Muscle layer of colon (tissue), 2 donors: ENCODE measurements at regions not wholly inside any gene's neighbourhood (a gene's known extent, or its start where the extent isn't known, plus 50 kb on each side); places are given as distances from the start of the nearest gene placed in this dataset.
"Not testable (repeated sequence)": the region's sequence is repeated elsewhere in the genome, so short reads cannot be mapped to it uniquely, and the experiment has no call there.

ENCODE experiments used
- H3K27ac ChIP-seq: one replicate; pipeline ENCODE4 v1.7.0; 2013; ENCODE audit warnings: low read depth, mild to moderate bottlenecking, low read length, moderate library complexity
- H3K27me3 ChIP-seq, 2 donors: one replicate each; pipeline ENCODE4 v1.7.0; 2013; ENCODE audit warnings: low read length in 2 of 2, mild to moderate bottlenecking in 2 of 2; ENCODE audit not compliant: insufficient read depth in 2 of 2, control insufficient read depth in 1 of 2
- H3K36me3 ChIP-seq: one replicate; pipeline ENCODE4 v1.7.0; 2013; ENCODE audit warnings: mild to moderate bottlenecking, low read length; ENCODE audit not compliant: insufficient read depth
- H3K4me1 ChIP-seq: one replicate; pipeline ENCODE4 v1.7.0; 2013; ENCODE audit warnings: mild to moderate bottlenecking, low read length; ENCODE audit not compliant: insufficient read depth
- H3K4me3 ChIP-seq, 2 donors: one replicate each; pipeline ENCODE4 v1.7.0; 2013; ENCODE audit warnings: low read length in 2 of 2, low read depth in 1 of 2, mild to moderate bottlenecking in 1 of 2, moderate library complexity in 1 of 2
- H3K9ac ChIP-seq: one replicate; pipeline ENCODE4 v1.7.0; 2013; ENCODE audit warnings: low read length
- H3K9me3 ChIP-seq: one replicate; pipeline ENCODE4 v1.7.0; 2013; ENCODE audit warnings: mild to moderate bottlenecking, low read length
- donor health status: abdominal sarcoma.
- donor health status: Adenocarcinoma of cecum.

GRCh38 chr3:164377466-164377865, 700.8 kb downstream of the SI start:
- no peaks in the 10 kb centered on the region for H3K4me1 ChIP-seq
- no peaks in the 10 kb centered on the region for H3K9me3 ChIP-seq
- no peaks in the 10 kb centered on the region for H3K36me3 ChIP-seq
- H3K27ac ChIP-seq: no peak overlapping the region
- no peak overlapping the region for H3K9ac ChIP-seq
- no peak overlapping the region for H3K4me3 ChIP-seq
- no peaks in the 10 kb centered on the region for H3K27me3 ChIP-seq

GRCh38 chr3:164375995-164376394, 702.3 kb downstream of the SI start:
- no peak overlapping the region for H3K4me3 ChIP-seq
- H3K9ac ChIP-seq: no peak overlapping the region
- no peaks in the 10 kb centered on the region for H3K9me3 ChIP-seq
- H3K4me1 ChIP-seq: no peaks in the 10 kb centered on the region
- no peak overlapping the region for H3K27ac ChIP-seq
- no peaks in the 10 kb centered on the region for H3K36me3 ChIP-seq
- no peaks in the 10 kb centered on the region for H3K27me3 ChIP-seq

GRCh38 chr3:164375538-164375937, 702.8 kb downstream of the SI start:
- no peak overlapping the region for H3K4me3 ChIP-seq
- H3K27me3 ChIP-seq: no peaks in the 10 kb centered on the region
- H3K27ac ChIP-seq: no peak overlapping the region
- H3K9me3 ChIP-seq: no peaks in the 10 kb centered on the region
- H3K9ac ChIP-seq: no peak overlapping the region
- no peaks in the 10 kb centered on the region for H3K4me1 ChIP-seq
- H3K36me3 ChIP-seq: no peaks in the 10 kb centered on the region

GRCh38 chr3:164371681-164372080, 706.6 kb downstream of the SI start:
- H3K27ac ChIP-seq: no peak overlapping the region
- no peaks in the 10 kb centered on the region for H3K4me1 ChIP-seq
- no peak overlapping the region for H3K9ac ChIP-seq
- no peak overlapping the region for H3K4me3 ChIP-seq
- H3K36me3 ChIP-seq: no peaks in the 10 kb centered on the region
- no peaks in the 10 kb centered on the region for H3K27me3 ChIP-seq
- H3K9me3 ChIP-seq: no peaks in the 10 kb centered on the region

GRCh38 chr3:164370970-164371369, 707.3 kb downstream of the SI start:
- Histone ChIP-seq H3K9me3 (no peaks in the 10 kb centered on the region), H3K27ac (no peak overlapping the region), H3K9ac (no peak overlapping the region), H3K27me3 (no peaks in the 10 kb centered on the region), H3K4me1 (no peaks in the 10 kb centered on the region), H3K36me3 (no peaks in the 10 kb centered on the region), H3K4me3 (no peak overlapping the region)

GRCh38 chr3:164365242-164365641, 713.1 kb downstream of the SI start:
- Histone ChIP-seq H3K36me3 (no peaks in the 10 kb centered on the region), H3K27me3 (no peaks in the 10 kb centered on the region), H3K4me1 (no peaks in the 10 kb centered on the region), H3K9ac (no peak overlapping the region), H3K27ac (no peak overlapping the region), H3K9me3 (no peaks in the 10 kb centered on the region), H3K4me3 (no peak overlapping the region)

GRCh38 chr3:164364111-164364510, 714.2 kb downstream of the SI start:
- Histone ChIP-seq H3K27me3 (no peaks in the 10 kb centered on the region), H3K9ac (no peak overlapping the region), H3K27ac (no peak overlapping the region), H3K4me1 (no peaks in the 10 kb centered on the region), H3K9me3 (no peaks in the 10 kb centered on the region), H3K36me3 (no peaks in the 10 kb centered on the region), H3K4me3 (no peak overlapping the region)

- no peak overlapping the region for H3K4me3 ChIP-seq
- no peaks in the 10 kb centered on the region for H3K27me3 ChIP-seq
- H3K36me3 ChIP-seq: no peaks in the 10 kb centered on the region
- H3K9me3 ChIP-seq: no peaks in the 10 kb centered on the region
- no peak overlapping the region for H3K27ac ChIP-seq
- H3K9ac ChIP-seq: no peak overlapping the region
- H3K4me1 ChIP-seq: no peaks in the 10 kb centered on the region
Measured at GRCh38 chr3:164360738-164361406, 717.4 kb downstream of the SI start.

GRCh38 chr3:164360078-164360578, 718.2 kb downstream of the SI start:
- H3K4me1 ChIP-seq: no peaks in the 10 kb centered on the region
- no peak overlapping the region for H3K9ac ChIP-seq
- no peaks in the 10 kb centered on the region for H3K36me3 ChIP-seq
- no peak overlapping the region for H3K27ac ChIP-seq
- no peaks in the 10 kb centered on the region for H3K9me3 ChIP-seq
- no peak overlapping the region for H3K4me3 ChIP-seq
- no peaks in the 10 kb centered on the region for H3K27me3 ChIP-seq

- Histone ChIP-seq H3K4me1 (no peaks in the 10 kb centered on the region), H3K4me3 (no peak overlapping the region), H3K27ac (no peak overlapping the region), H3K9ac (no peak overlapping the region), H3K36me3 (no peaks in the 10 kb centered on the region), H3K27me3 (no peaks in the 10 kb centered on the region), H3K9me3 (no peaks in the 10 kb centered on the region)
Measured at GRCh38 chr3:164352991-164353390, 725.3 kb downstream of the SI start.

- H3K36me3 ChIP-seq: no peaks in the 10 kb centered on the region
- H3K27ac ChIP-seq: no peak overlapping the region
- no peaks in the 10 kb centered on the region for H3K27me3 ChIP-seq
- H3K9me3 ChIP-seq: no peaks in the 10 kb centered on the region
- no peak overlapping the region for H3K4me3 ChIP-seq
- H3K9ac ChIP-seq: no peak overlapping the region
- H3K4me1 ChIP-seq: no peaks in the 10 kb centered on the region
Measured at GRCh38 chr3:164351131-164351530, 727.2 kb downstream of the SI start.

GRCh38 chr3:164342206-164342605, 736.1 kb downstream of the SI start:
- H3K9ac ChIP-seq, H3K27ac ChIP-seq, H3K27me3 ChIP-seq, H3K9me3 ChIP-seq, H3K36me3 ChIP-seq, H3K4me1 ChIP-seq, H3K4me3 ChIP-seq: not testable (repeated sequence)
